Fibroblast of lung (primary cell): ENCODE measurements at regions not wholly inside any gene's neighbourhood (a gene's known extent, or its start where the extent isn't known, plus 50 kb on each side); places are given as distances from the start of the nearest gene placed in this dataset.

ENCODE experiments used
- CTCF ChIP-seq, 2 donors: IDR thresholded peaks in 1 of 2; conservative IDR thresholded peaks in 1 of 2; 1 replicate in 1 of 2; 2 replicates in 1 of 2; pipeline ENCODE4 v1.5.1; 2011 to 2012; ENCODE audit warnings: low read length in 2 of 2, control low read depth in 1 of 2, inconsistent platforms in 1 of 2, low read depth in 1 of 2, mild to moderate bottlenecking in 1 of 2
- EZH2 ChIP-seq: IDR thresholded peaks from 2 replicates; pipeline ENCODE4 v1.5.1; 2012; ENCODE audit warnings: low read length, control low read depth, mild to moderate bottlenecking; ENCODE audit errors: missing control alignments

DNA sequence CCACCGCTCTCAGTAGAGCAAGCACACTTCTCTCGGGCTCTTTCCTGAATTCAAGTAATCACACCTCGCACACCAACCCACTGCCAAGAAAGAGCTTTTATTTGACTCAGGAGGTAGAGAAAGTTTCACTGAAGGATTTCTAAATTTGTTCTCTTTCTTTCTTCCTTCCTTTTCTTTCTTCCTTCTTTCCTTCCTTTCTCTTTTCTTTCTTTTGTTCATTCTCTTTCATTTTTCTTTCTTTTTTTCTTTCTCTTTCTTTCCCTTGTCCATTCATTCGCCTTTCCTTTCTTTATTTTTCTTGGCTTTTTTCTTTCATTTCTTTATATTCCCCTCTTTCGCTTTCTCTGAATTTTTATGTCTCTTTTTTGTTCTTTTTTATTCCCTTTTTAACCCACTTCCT lies 300.1 kb downstream of the ENC1 start:
- TF ChIP-seq CTCF (conservative IDR thresholded peaks at IDR 0.05 in 1 of 2, IDR thresholded peaks at IDR 0.05 in 1 of 2; ENCODE audit: low read depth in 1 of 2, low read length in 2 of 2) = no peak
- no peak for TF ChIP-seq EZH2
